GM12875 (cell line): ENCODE measurements at regions not wholly inside any gene's neighbourhood (a gene's known extent, or its start where the extent isn't known, plus 50 kb on each side); places are given as distances from the start of the nearest gene placed in this dataset.

Experiments
- H3K4me3 ChIP-seq: one replicate; pipeline ENCODE4 v1.5.1; 2011; ENCODE audit warnings: low read depth, low read length, control low read depth
- CTCF ChIP-seq: IDR thresholded peaks from 2 replicates; pipeline ENCODE4 v1.5.1; 2011; ENCODE audit warnings: low read depth, mild to moderate bottlenecking, control low read depth, inconsistent platforms, low read length, moderate library complexity, borderline replicate concordance; ENCODE audit not compliant: insufficient read depth

- TF ChIP-seq CTCF: no peak
- H3K4me3 ChIP-seq: no peak overlapping the region
Measured at GRCh38 chr5:57416278-57416994, 66.2 kb downstream of the ACTBL2 start.

- no peak overlapping the region for H3K4me3 ChIP-seq
- TF ChIP-seq CTCF: no peak
Measured at GRCh38 chr5:57414857-57415256, 67.8 kb downstream of the ACTBL2 start.

- no peak overlapping the region for H3K4me3 ChIP-seq
- no peak for TF ChIP-seq CTCF
Measured at GRCh38 chr5:57414191-57414590, 68.4 kb downstream of the ACTBL2 start.

- no peak overlapping the region for H3K4me3 ChIP-seq
- TF ChIP-seq CTCF: no peak
Measured at GRCh38 chr5:57413145-57413544, 69.5 kb downstream of the ACTBL2 start.

- H3K4me3 ChIP-seq: no peak overlapping the region
- TF ChIP-seq CTCF: no peak
Measured at GRCh38 chr5:57412680-57413079, 69.9 kb downstream of the ACTBL2 start.

GRCh38 chr5:57411982-57412381 is 70.6 kb downstream of the ACTBL2 start:
- H3K4me3 ChIP-seq: no peak overlapping the region
- no peak for TF ChIP-seq CTCF
